ENCODE measurements at regions not wholly inside any gene's neighbourhood (a gene's known extent, or its start where the extent isn't known, plus 50 kb on each side); places are given as distances from the start of the nearest gene placed in this dataset.

DNA sequence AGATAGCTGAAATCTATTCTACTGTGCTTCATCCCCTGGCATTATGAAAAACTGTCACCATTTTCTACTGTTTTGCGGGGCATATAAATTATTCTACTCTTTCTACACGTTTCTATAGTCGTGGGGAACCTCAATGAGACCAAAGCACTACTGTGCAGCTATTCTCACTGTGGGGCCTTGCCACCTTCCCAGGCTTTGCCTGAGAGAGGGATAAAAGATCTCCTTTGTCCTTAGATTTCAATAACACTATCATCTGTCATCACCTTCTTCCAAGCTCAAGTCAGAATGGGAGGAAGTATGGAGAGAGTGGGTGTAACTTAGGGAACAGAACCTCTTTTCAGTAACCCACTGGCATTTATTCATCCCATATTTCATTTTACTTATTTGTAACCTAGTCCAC lies 1462.1 kb upstream of the RAG2 start:
- TF ChIP-seq NFRKB (IDR thresholded peaks at IDR 0.05) = no peak
- TF ChIP-seq SUZ12 (IDR thresholded peaks at IDR 0.05) = no peak
- no peak for TF ChIP-seq BHLHE40 (IDR thresholded peaks at IDR 0.05; ENCODE audit: borderline replicate concordance)
- TF ChIP-seq SP1 (IDR thresholded peaks at IDR 0.05) = no peak
- TF ChIP-seq ELF4 (IDR thresholded peaks at IDR 0.05) = no peak
- TF ChIP-seq TARDBP (IDR thresholded peaks at IDR 0.05) = no peak
- TF ChIP-seq, protein P1, sequence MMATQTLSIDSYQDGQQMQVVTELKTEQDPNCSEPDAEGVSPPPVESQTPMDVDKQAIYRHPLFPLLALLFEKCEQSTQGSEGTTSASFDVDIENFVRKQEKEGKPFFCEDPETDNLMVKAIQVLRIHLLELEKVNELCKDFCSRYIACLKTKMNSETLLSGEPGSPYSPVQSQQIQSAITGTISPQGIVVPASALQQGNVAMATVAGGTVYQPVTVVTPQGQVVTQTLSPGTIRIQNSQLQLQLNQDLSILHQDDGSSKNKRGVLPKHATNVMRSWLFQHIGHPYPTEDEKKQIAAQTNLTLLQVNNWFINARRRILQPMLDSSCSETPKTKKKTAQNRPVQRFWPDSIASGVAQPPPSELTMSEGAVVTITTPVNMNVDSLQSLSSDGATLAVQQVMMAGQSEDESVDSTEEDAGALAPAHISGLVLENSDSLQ (IDR thresholded peaks at IDR 0.05) = no peak
